Caco-2 (cell line): ENCODE measurements at regions not wholly inside any gene's neighbourhood (a gene's known extent, or its start where the extent isn't known, plus 50 kb on each side); places are given as distances from the start of the nearest gene placed in this dataset.

Source experiments
- BruUV-seq: library from RNA; stranded (reverse); fragments of 400-500 nt; replicated peaks from 2 replicates; lab custom pipeline; 2021; lab: Mats Ljungman, UMichigan
- CTCF ChIA-PET: fragments of 300-600 bp; sonication (Branson Sonifier 250); formaldehyde crosslinking; loops from one replicate; lab custom pipeline; 2022; ENCODE audit warnings: antibody characterized with exemption; lab: Charles Lee
- POLR2A ChIA-PET: fragments of 300-600 bp; sonication (Branson Sonifier 250); formaldehyde crosslinking; loops from one replicate; lab custom pipeline; 2022; ENCODE audit warnings: antibody characterized with exemption; lab: Charles Lee
- DNase-seq, 2 experiments: peaks; one replicate each; pipeline versions ENCODE4 v3.0.0 to v3.0.0-alpha.2; 2020 to 2022
- H3K27me3 ChIP-seq: replicated peaks from 2 replicates; pipeline ENCODE4 v1.6.0; 2011; ENCODE audit warnings: low read length; ENCODE audit not compliant: control insufficient read depth, insufficient read depth
- H3K36me3 ChIP-seq: 2 replicates; pipeline ENCODE4 v1.5.1; 2011; ENCODE audit warnings: low read length; ENCODE audit not compliant: control insufficient read depth, insufficient read depth
- H3K4me1 ChIP-seq: fragments of 250-450 bp; sonication (Bioruptor Pico); 2 replicates; pipeline ENCODE4 v1.5.1; 2020; ENCODE audit warnings: mild to moderate bottlenecking
- H3K4me3 ChIP-seq: 2 replicates; pipeline ENCODE4 v1.5.1; 2011; ENCODE audit warnings: low read depth, mild to moderate bottlenecking, control low read depth, low read length
- H3K9me3 ChIP-seq: fragments of 250-450 bp; sonication (Bioruptor Pico); 2 replicates; pipeline ENCODE4 v1.5.1; 2020; ENCODE audit warnings: mild to moderate bottlenecking, moderate library complexity
- H3K27ac Mint-ChIP-seq: one replicate; pipeline ENCODE4 v1.8.0; 2022; ENCODE audit warnings: mixed read lengths; ENCODE audit not compliant: unreplicated experiment
- H3K27me3 Mint-ChIP-seq: one replicate; pipeline ENCODE4 v1.8.0; 2022; ENCODE audit warnings: mixed read lengths; ENCODE audit not compliant: insufficient read depth, unreplicated experiment
- H3K36me3 Mint-ChIP-seq: one replicate; pipeline ENCODE4 v1.8.0; 2022; ENCODE audit warnings: mild to moderate bottlenecking, mixed read lengths; ENCODE audit not compliant: insufficient read depth, unreplicated experiment
- H3K4me1 Mint-ChIP-seq: one replicate; pipeline ENCODE4 v1.8.0; 2022; ENCODE audit warnings: low read depth, mixed read lengths; ENCODE audit not compliant: unreplicated experiment
- H3K4me3 Mint-ChIP-seq: one replicate; pipeline ENCODE4 v1.8.0; 2022; ENCODE audit warnings: mild to moderate bottlenecking, moderate library complexity, mixed read lengths; ENCODE audit not compliant: unreplicated experiment
- H3K9me3 Mint-ChIP-seq: one replicate; pipeline ENCODE4 v1.8.0; 2022; ENCODE audit warnings: mixed read lengths; ENCODE audit not compliant: unreplicated experiment
- intact Hi-C: fragments of 100-400 bp; cut with micrococcal nuclease; formaldehyde crosslinking; loops from one replicate; pipeline ENCODE4 v1.10.0; 2022; ENCODE audit not compliant: unreplicated experiment
- TF ChIP-seq, protein P1 (sequence below), 2 experiments: fragments of 200-600 bp in 1 of 2; IDR thresholded peaks; 1 replicate in 1 of 2; 2 replicates in 1 of 2; pipeline versions ENCODE4 v1.5.1 to v1.8.0; 2011 to 2022; ENCODE audit warnings: antibody characterized with exemption in 1 of 2, control low read depth in 1 of 2, inconsistent platforms in 1 of 2, low read depth in 1 of 2, low read length in 1 of 2, mild to moderate bottlenecking in 1 of 2, moderate library complexity in 1 of 2; ENCODE audit not compliant: insufficient read depth in 1 of 2, severe bottlenecking in 1 of 2, unreplicated experiment in 1 of 2

DNA sequence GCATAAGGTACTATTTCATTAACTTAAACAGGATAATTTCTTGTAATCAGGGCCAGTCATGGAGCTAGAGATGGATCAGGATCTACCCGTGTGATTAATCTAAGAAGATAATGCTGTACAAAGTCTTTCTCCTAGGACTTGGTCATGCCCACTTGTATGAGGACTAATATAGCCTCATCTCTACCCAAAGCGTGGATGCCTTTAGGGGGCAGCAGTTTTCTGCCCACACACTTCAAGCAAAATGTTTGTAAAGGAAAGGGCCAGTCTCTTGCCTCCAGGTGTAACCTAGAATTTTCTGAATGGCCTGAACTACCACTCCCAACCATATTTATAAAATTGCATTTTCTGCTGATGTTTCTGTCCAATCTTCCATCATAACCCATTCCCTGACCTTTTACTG is 764.0 kb upstream of the IGFBP3 start:
- no peak overlapping the region for H3K4me3 ChIP-seq
- H3K4me1 ChIP-seq, result no peaks in the 10 kb centered on the region
- Mint-ChIP-seq H3K36me3 (no peaks in the 10 kb centered on the region), H3K9me3 (no peaks in the 10 kb centered on the region), H3K27ac (no peak overlapping the region), H3K4me1 (no peaks in the 10 kb centered on the region), H3K27me3 (no peaks in the 10 kb centered on the region), H3K4me3 (no peak overlapping the region)
- POLR2A ChIA-PET, result no interaction called here
- intact Hi-C loops, result no loop called here
- BruUV-seq, result no TSS peak
- CTCF ChIA-PET, result no interaction called here
- no peaks in the 10 kb centered on the region for H3K9me3 ChIP-seq
- H3K36me3 ChIP-seq, result no peaks in the 10 kb centered on the region
- H3K27me3 ChIP-seq, result no peaks in the 10 kb centered on the region
- TF ChIP-seq, protein P1, sequence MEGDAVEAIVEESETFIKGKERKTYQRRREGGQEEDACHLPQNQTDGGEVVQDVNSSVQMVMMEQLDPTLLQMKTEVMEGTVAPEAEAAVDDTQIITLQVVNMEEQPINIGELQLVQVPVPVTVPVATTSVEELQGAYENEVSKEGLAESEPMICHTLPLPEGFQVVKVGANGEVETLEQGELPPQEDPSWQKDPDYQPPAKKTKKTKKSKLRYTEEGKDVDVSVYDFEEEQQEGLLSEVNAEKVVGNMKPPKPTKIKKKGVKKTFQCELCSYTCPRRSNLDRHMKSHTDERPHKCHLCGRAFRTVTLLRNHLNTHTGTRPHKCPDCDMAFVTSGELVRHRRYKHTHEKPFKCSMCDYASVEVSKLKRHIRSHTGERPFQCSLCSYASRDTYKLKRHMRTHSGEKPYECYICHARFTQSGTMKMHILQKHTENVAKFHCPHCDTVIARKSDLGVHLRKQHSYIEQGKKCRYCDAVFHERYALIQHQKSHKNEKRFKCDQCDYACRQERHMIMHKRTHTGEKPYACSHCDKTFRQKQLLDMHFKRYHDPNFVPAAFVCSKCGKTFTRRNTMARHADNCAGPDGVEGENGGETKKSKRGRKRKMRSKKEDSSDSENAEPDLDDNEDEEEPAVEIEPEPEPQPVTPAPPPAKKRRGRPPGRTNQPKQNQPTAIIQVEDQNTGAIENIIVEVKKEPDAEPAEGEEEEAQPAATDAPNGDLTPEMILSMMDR (IDR thresholded peaks at IDR 0.05; ENCODE audit: insufficient read depth in 1 of 2, low read depth in 1 of 2, low read length in 1 of 2, severe bottlenecking in 1 of 2, unreplicated experiment in 1 of 2), result peak in 1 of 2 experiments; percentile 33
- DNase-seq, result no peak

DNA sequence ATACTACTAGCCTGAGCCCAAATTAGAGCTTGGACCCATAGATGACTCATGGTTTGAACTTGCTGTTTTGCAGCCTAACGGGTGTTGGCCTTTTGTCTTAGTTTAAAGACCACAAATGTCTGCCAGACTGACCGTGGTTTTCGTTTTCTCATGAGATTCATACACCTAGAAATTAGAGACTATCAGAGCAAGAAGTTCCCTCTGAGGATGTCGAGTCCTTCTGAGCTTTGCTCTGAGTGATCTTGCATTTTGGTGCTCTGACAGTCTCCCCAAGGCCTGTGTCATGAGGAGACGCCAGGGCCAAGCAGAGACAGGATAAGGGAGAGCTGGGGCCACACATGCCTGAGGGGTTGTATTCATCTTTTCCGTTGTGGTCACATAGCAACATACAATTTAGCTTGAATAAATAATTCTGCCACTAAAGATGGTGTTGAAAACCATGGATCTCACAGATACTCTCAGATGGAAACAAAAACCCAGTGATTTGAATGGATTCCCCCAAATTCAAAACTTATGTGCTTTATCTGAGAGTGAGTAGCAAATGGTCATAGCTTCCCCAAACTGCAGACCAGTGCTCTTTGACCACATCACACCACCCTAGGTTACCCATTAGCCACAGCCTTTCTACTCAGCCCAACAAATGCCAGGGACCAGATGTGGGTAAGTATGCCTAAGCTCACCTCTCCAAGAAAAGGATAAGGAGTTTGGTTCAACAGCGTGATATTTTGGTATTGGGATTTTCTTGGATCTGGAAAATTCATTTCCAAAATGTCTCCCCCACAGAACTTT is 762.0 kb upstream of the IGFBP3 start:
- BruUV-seq, result no TSS peak
- no peak overlapping the region for H3K4me3 Mint-ChIP-seq
- TF ChIP-seq, protein P1 (IDR thresholded peaks at IDR 0.05; ENCODE audit: insufficient read depth in 1 of 2, low read depth in 1 of 2, low read length in 1 of 2, severe bottlenecking in 1 of 2, unreplicated experiment in 1 of 2), result no peak
- H3K9me3 Mint-ChIP-seq, result no peaks in the 10 kb centered on the region
- no peaks in the 10 kb centered on the region for H3K27me3 Mint-ChIP-seq
- ChIA-PET POLR2A (no interaction called here), CTCF (no interaction called here)
- H3K4me3 ChIP-seq, result no peak overlapping the region
- H3K27ac Mint-ChIP-seq, result no peak overlapping the region
- intact Hi-C loops, result no loop called here
- H3K36me3 ChIP-seq, result no peaks in the 10 kb centered on the region
- H3K36me3 Mint-ChIP-seq, result no peaks in the 10 kb centered on the region
- H3K9me3 ChIP-seq, result no peaks in the 10 kb centered on the region
- no peaks in the 10 kb centered on the region for H3K4me1 Mint-ChIP-seq
- no peaks in the 10 kb centered on the region for H3K4me1 ChIP-seq
- no peak for DNase-seq
- H3K27me3 ChIP-seq, result no peaks in the 10 kb centered on the region

DNA sequence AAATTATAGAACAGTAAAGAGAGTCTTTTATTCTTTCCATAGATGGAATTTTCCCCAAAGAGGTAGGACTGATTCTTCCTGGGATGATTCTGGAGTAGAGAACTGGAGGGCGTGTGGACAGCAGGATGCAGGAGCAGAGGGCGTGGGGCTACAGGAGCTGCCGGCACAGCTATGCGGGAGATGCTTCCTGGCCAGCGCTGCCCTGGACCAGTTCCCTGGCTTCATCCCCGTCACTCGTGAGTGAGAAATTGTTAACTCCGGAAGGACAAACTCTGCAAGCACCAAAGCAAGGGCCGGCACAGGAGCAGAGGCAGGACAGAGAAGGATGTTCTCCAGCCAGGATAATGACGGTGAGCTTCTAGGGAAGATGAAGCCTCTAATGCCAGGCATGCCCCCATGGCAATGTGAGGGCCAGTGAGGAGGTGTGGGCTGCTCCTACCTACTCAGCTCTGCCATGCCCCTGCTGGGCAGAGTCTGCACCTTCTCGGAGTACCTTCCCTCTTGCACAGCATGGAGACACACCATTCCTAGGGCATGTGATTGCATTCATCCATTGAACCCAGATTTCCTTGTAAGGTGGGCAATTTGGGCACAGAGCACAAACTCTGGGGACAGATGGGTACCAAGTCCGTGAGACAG is 760.9 kb upstream of the IGFBP3 start:
- TF ChIP-seq, protein P1 (IDR thresholded peaks at IDR 0.05; ENCODE audit: insufficient read depth in 1 of 2, low read depth in 1 of 2, low read length in 1 of 2, severe bottlenecking in 1 of 2, unreplicated experiment in 1 of 2), result no peak
- no peaks in the 10 kb centered on the region for H3K36me3 Mint-ChIP-seq
- DNase-seq, result no peak
- ChIA-PET CTCF (no interaction called here), POLR2A (no interaction called here)
- Histone ChIP-seq H3K4me1 (no peaks in the 10 kb centered on the region), H3K27me3 (no peaks in the 10 kb centered on the region), H3K9me3 (no peaks in the 10 kb centered on the region), H3K4me3 (no peak overlapping the region), H3K36me3 (no peaks in the 10 kb centered on the region)
- BruUV-seq, result no TSS peak
- no peaks in the 10 kb centered on the region for H3K27me3 Mint-ChIP-seq
- no peak overlapping the region for H3K4me3 Mint-ChIP-seq
- no peak overlapping the region for H3K27ac Mint-ChIP-seq
- H3K9me3 Mint-ChIP-seq, result no peaks in the 10 kb centered on the region
- intact Hi-C loops, result no loop called here
- no peaks in the 10 kb centered on the region for H3K4me1 Mint-ChIP-seq
